ENCODE measurements at regions not wholly inside any gene's neighbourhood (a gene's known extent, or its start where the extent isn't known, plus 50 kb on each side); places are given as distances from the start of the nearest gene placed in this dataset.

- DNase-seq (ENCODE audit: low spot score): no peak
- TF ChIP-seq CTCF (IDR thresholded peaks at IDR 0.05): no peak
- no peak for ATAC-seq (ENCODE audit: low FRiP score)
These were observed 532.4 kb upstream of the GBE1 start for GRCh38 chr3:82293867-82294266.

GRCh38 chr3:82293435-82293834 lies 532.0 kb upstream of the GBE1 start:
- ATAC-seq (ENCODE audit: low FRiP score): no peak
- no peak for TF ChIP-seq CTCF (IDR thresholded peaks at IDR 0.05)
- DNase-seq (ENCODE audit: low spot score): no peak

DNA sequence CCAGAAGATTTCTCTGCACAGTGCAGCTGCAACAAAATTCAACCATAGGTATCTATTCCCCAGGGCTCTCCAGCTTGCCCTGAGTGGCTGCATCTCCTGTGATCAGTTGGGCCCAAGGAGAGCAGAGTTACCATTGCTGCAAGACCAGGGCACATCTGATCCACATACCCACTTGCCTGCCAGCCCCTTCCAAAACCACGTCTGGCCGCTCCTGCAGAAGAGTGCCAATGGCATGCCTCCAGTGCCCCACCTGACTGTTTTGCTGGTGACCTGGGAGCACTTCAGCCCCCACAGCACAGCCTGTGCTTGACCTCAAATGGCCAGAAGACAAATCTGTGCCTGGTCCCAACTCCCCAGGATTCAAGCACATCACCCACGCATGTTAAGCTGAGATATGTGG lies 526.1 kb upstream of the GBE1 start:
- ATAC-seq (ENCODE audit: low FRiP score): no peak
- no peak for DNase-seq (ENCODE audit: low spot score)

GRCh38 chr3:82281205-82281604 lies 519.8 kb upstream of the GBE1 start:
- TF ChIP-seq CTCF (IDR thresholded peaks at IDR 0.05): no peak
- ATAC-seq (ENCODE audit: low FRiP score): no peak
- no peak for DNase-seq (ENCODE audit: low spot score)

More for the DNA sequence above, 526.1 kb upstream of the GBE1 start:
- TF ChIP-seq CTCF (IDR thresholded peaks at IDR 0.05): no peak

- no peak for TF ChIP-seq CTCF (IDR thresholded peaks at IDR 0.05)
- ATAC-seq (ENCODE audit: low FRiP score) (no peak), DNase-seq (ENCODE audit: low spot score) (no peak)
These were observed 515.5 kb upstream of the GBE1 start for GRCh38 chr3:82276992-82277391.

- no peak for TF ChIP-seq CTCF (IDR thresholded peaks at IDR 0.05)
- DNase-seq (ENCODE audit: low spot score) (no peak), ATAC-seq (ENCODE audit: low FRiP score) (no peak)
These were observed 513.5 kb upstream of the GBE1 start for GRCh38 chr3:82274897-82275296.

GRCh38 chr3:82265747-82266146 lies 504.3 kb upstream of the GBE1 start:
- TF ChIP-seq CTCF (IDR thresholded peaks at IDR 0.05): no peak
- ATAC-seq (ENCODE audit: low FRiP score): no peak
- DNase-seq (ENCODE audit: low spot score): no peak
